ENCODE measurements at regions not wholly inside any gene's neighbourhood (a gene's known extent, or its start where the extent isn't known, plus 50 kb on each side); places are given as distances from the start of the nearest gene placed in this dataset.

- Histone ChIP-seq H4K20me1 (ENCODE audit: low read length) (no peaks in the 10 kb centered on the region), H3K4me1 (ENCODE audit: insufficient read depth, low read length) (peaks cover 17% of the 10 kb centered on the region), H3K9me3 (ENCODE audit: low read length) (no peaks in the 10 kb centered on the region), H3K9ac (ENCODE audit: low read length) (no peak overlapping the region), H3K9me2 (replicated peaks; ENCODE audit: low read length) (no peaks in the 10 kb centered on the region), H3K4me3 (ENCODE audit: low read length) (no peak overlapping the region), H3K27me3 (ENCODE audit: low read length) (no peaks in the 10 kb centered on the region), H3F3A (ENCODE audit: low read length, unreplicated experiment) (no peaks in the 10 kb centered on the region), H2AFZ (ENCODE audit: low read length) (no peak overlapping the region), H3K4me2 (ENCODE audit: low read length) (no peak overlapping the region), H3K36me3 (ENCODE audit: low read depth, low read length) (no peaks in the 10 kb centered on the region), H3K27ac (ENCODE audit: low read length) (no peak overlapping the region), H3K79me2 (ENCODE audit: low read length) (no peaks in the 10 kb centered on the region)
- no peak for TF ChIP-seq CTCF (conservative IDR thresholded peaks at IDR 0.05; ENCODE audit: low read depth, low read length)
- no peak for TF ChIP-seq EZH2phosphoT487 (IDR thresholded peaks at IDR 0.05; ENCODE audit: borderline replicate concordance, low read length)
- no peak for TF ChIP-seq EZH2 (IDR thresholded peaks at IDR 0.05; ENCODE audit: low read length, unreplicated experiment)
- intact Hi-C loops (cut with micrococcal nuclease), result no loop called here
- ChIA-PET POLR2A (ENCODE audit: unreplicated experiment) (no interaction called here), CTCF (no interaction called here)
- ATAC-seq (no peak), DNase-seq (no peak)
- no TSS peak for BruUV-seq (replicated peaks)
Observed at GRCh38 chr4:138894011-138894410, 121.6 kb upstream of the NOCT start.

GRCh38 chr4:138892483-138893407 is 122.8 kb upstream of the NOCT start:
- TF ChIP-seq EZH2phosphoT487 (IDR thresholded peaks at IDR 0.05; ENCODE audit: borderline replicate concordance, low read length), result no peak
- no peak for TF ChIP-seq CTCF (conservative IDR thresholded peaks at IDR 0.05; ENCODE audit: low read depth, low read length)
- no peak for TF ChIP-seq EZH2 (IDR thresholded peaks at IDR 0.05; ENCODE audit: low read length, unreplicated experiment)
- H3K27me3 ChIP-seq (ENCODE audit: low read length), result no peaks in the 10 kb centered on the region
- no TSS peak for BruUV-seq (replicated peaks)
- no peaks in the 10 kb centered on the region for H3K9me2 ChIP-seq (replicated peaks; ENCODE audit: low read length)
- H3K9ac ChIP-seq (ENCODE audit: low read length), result no peak overlapping the region
- no peaks in the 10 kb centered on the region for H3K36me3 ChIP-seq (ENCODE audit: low read depth, low read length)
- peaks cover 9% of the 10 kb centered on the region for H3K4me1 ChIP-seq (ENCODE audit: insufficient read depth, low read length)
- DNase-seq, result no peak
- POLR2A ChIA-PET (ENCODE audit: unreplicated experiment), result no interaction called here
- no peaks in the 10 kb centered on the region for H3F3A ChIP-seq (ENCODE audit: low read length, unreplicated experiment)
- CTCF ChIA-PET, result no interaction called here
- no peak overlapping the region for H3K27ac ChIP-seq (ENCODE audit: low read length)
- H2AFZ ChIP-seq (ENCODE audit: low read length), result no peak overlapping the region
- no peaks in the 10 kb centered on the region for H4K20me1 ChIP-seq (ENCODE audit: low read length)
- ATAC-seq, result no peak
- no peaks in the 10 kb centered on the region for H3K79me2 ChIP-seq (ENCODE audit: low read length)
- no peak overlapping the region for H3K4me3 ChIP-seq (ENCODE audit: low read length)
- H3K4me2 ChIP-seq (ENCODE audit: low read length), result no peak overlapping the region
- intact Hi-C loops (cut with micrococcal nuclease), result no loop called here
- H3K9me3 ChIP-seq (ENCODE audit: low read length), result no peaks in the 10 kb centered on the region

GRCh38 chr4:138891631-138892031 is 124.0 kb upstream of the NOCT start:
- H4K20me1 ChIP-seq (ENCODE audit: low read length), result no peaks in the 10 kb centered on the region
- no peaks in the 10 kb centered on the region for H3K4me1 ChIP-seq (ENCODE audit: insufficient read depth, low read length)
- no peaks in the 10 kb centered on the region for H3K9me3 ChIP-seq (ENCODE audit: low read length)
- H3K27me3 ChIP-seq (ENCODE audit: low read length), result no peaks in the 10 kb centered on the region
- no peaks in the 10 kb centered on the region for H3K9me2 ChIP-seq (replicated peaks; ENCODE audit: low read length)
- no peak for TF ChIP-seq CTCF (conservative IDR thresholded peaks at IDR 0.05; ENCODE audit: low read depth, low read length)
- no peak for TF ChIP-seq EZH2phosphoT487 (IDR thresholded peaks at IDR 0.05; ENCODE audit: borderline replicate concordance, low read length)
- TF ChIP-seq EZH2 (IDR thresholded peaks at IDR 0.05; ENCODE audit: low read length, unreplicated experiment), result no peak
- H3F3A ChIP-seq (ENCODE audit: low read length, unreplicated experiment), result no peaks in the 10 kb centered on the region
- H2AFZ ChIP-seq (ENCODE audit: low read length), result no peak overlapping the region
- no peak overlapping the region for H3K9ac ChIP-seq (ENCODE audit: low read length)
- H3K27ac ChIP-seq (ENCODE audit: low read length), result no peak overlapping the region
- intact Hi-C loops (cut with micrococcal nuclease), result no loop called here
- BruUV-seq (replicated peaks), result no TSS peak
- no peaks in the 10 kb centered on the region for H3K79me2 ChIP-seq (ENCODE audit: low read length)
- ATAC-seq (no peak), DNase-seq (no peak)
- H3K36me3 ChIP-seq (ENCODE audit: low read depth, low read length), result no peaks in the 10 kb centered on the region
- H3K4me3 ChIP-seq (ENCODE audit: low read length), result no peak overlapping the region
- CTCF ChIA-PET, result no interaction called here
- POLR2A ChIA-PET (ENCODE audit: unreplicated experiment), result no interaction called here
- no peak overlapping the region for H3K4me2 ChIP-seq (ENCODE audit: low read length)

Measured in PC-3 (cell line).